ENCODE measurements at regions not wholly inside any gene's neighbourhood (a gene's known extent, or its start where the extent isn't known, plus 50 kb on each side); places are given as distances from the start of the nearest gene placed in this dataset.

- TF ChIP-seq POLR2AphosphoS5 (IDR thresholded peaks at IDR 0.05; ENCODE audit: insufficient read depth, low read depth, low read length): no peak
- no peak for TF ChIP-seq FOS (IDR thresholded peaks at IDR 0.05; ENCODE audit: borderline replicate concordance, insufficient read depth, low read length)
- TF ChIP-seq POLR2A (IDR thresholded peaks at IDR 0.05; ENCODE audit: low read depth, low read length): no peak
- no peak for TF ChIP-seq MYC (IDR thresholded peaks at IDR 0.05; ENCODE audit: low read depth, low read length)
- TF ChIP-seq GATA2 (IDR thresholded peaks at IDR 0.05; ENCODE audit: insufficient read depth, insufficient read length, low read depth, low read length): no peak
- BruUV-seq (replicated peaks): no TSS peak
- intact Hi-C loops (cut with micrococcal nuclease) (no loop called here), dilution Hi-C loops (cut with MboI; ENCODE audit: extremely low pct_ligation_motif_present, low sequenced_read_pairs) (no loop called here)
- CTCF ChIA-PET: no interaction called here
- Histone ChIP-seq H3K4me3 (replicated peaks in 1 of 3; ENCODE audit: insufficient read depth in 1 of 3, low read depth in 1 of 3, low read length in 3 of 3) (no peak overlapping the region), H4K20me1 (replicated peaks; ENCODE audit: control insufficient read depth, extremely low read depth, insufficient read depth, low read length) (no peaks in the 10 kb centered on the region), H3K79me2 (ENCODE audit: control insufficient read depth, insufficient read depth, low read length) (no peaks in the 10 kb centered on the region), H3K9me3 (replicated peaks; ENCODE audit: control insufficient read depth, insufficient read depth, low read length) (no peaks in the 10 kb centered on the region), H3K4me2 (ENCODE audit: insufficient read depth, low read length) (no peak overlapping the region), H3K9me1 (replicated peaks; ENCODE audit: control insufficient read depth, extremely low read depth, insufficient read depth, low read length) (no peaks in the 10 kb centered on the region), H3K4me1 (ENCODE audit: control insufficient read depth, extremely low read depth, insufficient read depth, low read length) (no peaks in the 10 kb centered on the region), H3K36me3 (ENCODE audit: control insufficient read depth in 2 of 2, extremely low read depth in 1 of 2, insufficient read depth in 2 of 2, low read length in 2 of 2) (no peaks in the 10 kb centered on the region), H2AFZ (ENCODE audit: low read depth, low read length) (no peak overlapping the region), H3K27me3 (ENCODE audit: control insufficient read depth in 2 of 2, insufficient read depth in 2 of 2, low read length in 2 of 2) (no peaks in the 10 kb centered on the region), H3K27ac (ENCODE audit: insufficient read depth, low read depth, low read length) (no peak overlapping the region), H3K9ac (replicated peaks; ENCODE audit: extremely low read depth, insufficient read depth, low read length) (no peak overlapping the region)
- POLR2A ChIA-PET: no interaction called here
- FAIRE-seq (no peak), DNase-seq (ENCODE audit: low read depth, low spot score) (no peak)
Observed at GRCh38 chr9:12276505-12276904, 416.7 kb upstream of the TYRP1 start.

GRCh38 chr9:12289711-12290110, 403.5 kb upstream of the TYRP1 start:
- Histone ChIP-seq H3K9me1 (replicated peaks; ENCODE audit: control insufficient read depth, extremely low read depth, insufficient read depth, low read length) (no peaks in the 10 kb centered on the region), H4K20me1 (replicated peaks; ENCODE audit: control insufficient read depth, extremely low read depth, insufficient read depth, low read length) (no peaks in the 10 kb centered on the region), H3K79me2 (ENCODE audit: control insufficient read depth, insufficient read depth, low read length) (no peaks in the 10 kb centered on the region), H3K4me2 (ENCODE audit: insufficient read depth, low read length) (no peak overlapping the region), H3K4me1 (ENCODE audit: control insufficient read depth, extremely low read depth, insufficient read depth, low read length) (no peaks in the 10 kb centered on the region), H3K36me3 (ENCODE audit: control insufficient read depth in 2 of 2, extremely low read depth in 1 of 2, insufficient read depth in 2 of 2, low read length in 2 of 2) (no peaks in the 10 kb centered on the region), H3K27me3 (ENCODE audit: control insufficient read depth in 2 of 2, insufficient read depth in 2 of 2, low read length in 2 of 2) (no peaks in the 10 kb centered on the region), H3K9ac (replicated peaks; ENCODE audit: extremely low read depth, insufficient read depth, low read length) (no peak overlapping the region), H3K27ac (ENCODE audit: insufficient read depth, low read depth, low read length) (no peak overlapping the region), H2AFZ (ENCODE audit: low read depth, low read length) (no peak overlapping the region), H3K4me3 (replicated peaks in 1 of 3; ENCODE audit: insufficient read depth in 1 of 3, low read depth in 1 of 3, low read length in 3 of 3) (no peak overlapping the region), H3K9me3 (replicated peaks; ENCODE audit: control insufficient read depth, insufficient read depth, low read length) (no peaks in the 10 kb centered on the region)
- TF ChIP-seq JUN (IDR thresholded peaks at IDR 0.05; ENCODE audit: borderline replicate concordance, insufficient read depth, insufficient read length, low read depth): no peak
- CTCF ChIA-PET: no interaction called here
- POLR2A ChIA-PET: no interaction called here
- BruUV-seq (replicated peaks): no TSS peak
- dilution Hi-C loops (cut with MboI; ENCODE audit: extremely low pct_ligation_motif_present, low sequenced_read_pairs): no loop called here
- intact Hi-C loops (cut with micrococcal nuclease): no loop called here
- FAIRE-seq (no peak), DNase-seq (ENCODE audit: low read depth, low spot score) (no peak)
